Gastrocnemius medialis (tissue), 4 donors: ENCODE measurements at regions not wholly inside any gene's neighbourhood (a gene's known extent, or its start where the extent isn't known, plus 50 kb on each side); places are given as distances from the start of the nearest gene placed in this dataset.

Source experiments
- CTCF ChIP-seq, 5 experiments: fragments of 450-650 bp in 3 of 5; fragments of 200-600 bp in 2 of 5; sonication (generic) in 2 of 5; IDR thresholded peaks in 4 of 5; conservative IDR thresholded peaks in 1 of 5; 1 replicate in 4 of 5; 2 replicates in 1 of 5; pipeline ENCODE4 v1.5.1; 2016 to 2019; ENCODE audit warnings: antibody characterized with exemption in 5 of 5, mild to moderate bottlenecking in 3 of 5, moderate library complexity in 3 of 5
- POLR2A ChIP-seq, 2 donors: fragments of 450-650 bp; IDR thresholded peaks; one replicate each; pipeline ENCODE4 v1.6.1; 2017; ENCODE audit warnings: antibody characterized with exemption in 2 of 2, mild to moderate bottlenecking in 2 of 2, moderate library complexity in 2 of 2

- TF ChIP-seq CTCF (IDR thresholded peaks at IDR 0.05 in 4 of 5, conservative IDR thresholded peaks at IDR 0.05 in 1 of 5) (no peak), POLR2A (IDR thresholded peaks at IDR 0.05) (no peak)
Observed at GRCh38 chr18:10275486-10275885, 178.9 kb upstream of the APCDD1 start.
